Endodermal cell (in vitro differentiated cells): ENCODE measurements at regions not wholly inside any gene's neighbourhood (a gene's known extent, or its start where the extent isn't known, plus 50 kb on each side); places are given as distances from the start of the nearest gene placed in this dataset.
A peak's percentile ranks its signal among the peaks of the same experiment; 100 is the strongest.

Source experiments
- DNase-seq: peaks from one replicate; pipeline ENCODE4 v3.0.0-alpha.2; 2017
- H3K27ac ChIP-seq: 2 replicates; pipeline ENCODE4 v1.5.1; 2013; ENCODE audit warnings: mild to moderate bottlenecking, low read depth, low read length, moderate library complexity
- H3K27me3 ChIP-seq: 2 replicates; pipeline ENCODE4 v1.6.1; 2013; ENCODE audit warnings: mild to moderate bottlenecking, low read length, moderate library complexity; ENCODE audit not compliant: insufficient read depth, control insufficient read depth, poor library complexity, severe bottlenecking
- H3K36me3 ChIP-seq: 2 replicates; pipeline ENCODE4 v1.7.0; 2013; ENCODE audit warnings: mild to moderate bottlenecking, low read length, moderate library complexity; ENCODE audit not compliant: control insufficient read depth, insufficient read depth
- H3K4me1 ChIP-seq: one replicate; pipeline ENCODE4 v1.7.0; 2013; ENCODE audit warnings: low read length; ENCODE audit not compliant: control insufficient read depth, insufficient read depth
- H3K4me3 ChIP-seq: 2 replicates; pipeline ENCODE4 v1.5.1; 2013; ENCODE audit warnings: mild to moderate bottlenecking, low read length, moderate library complexity
- H3K9ac ChIP-seq: 2 replicates; pipeline ENCODE4 v1.6.1; 2013; ENCODE audit warnings: mild to moderate bottlenecking, low read length, moderate library complexity; ENCODE audit not compliant: poor library complexity, severe bottlenecking; ENCODE audit errors: extremely low read depth
- H3K9me3 ChIP-seq: 2 replicates; pipeline ENCODE4 v1.6.1; 2013; ENCODE audit warnings: mild to moderate bottlenecking, low read length, moderate library complexity; ENCODE audit not compliant: control insufficient read depth
- H3K27ac Mint-ChIP-seq: 2 replicates; pipeline ENCODE4 v1.8.0; 2020; ENCODE audit warnings: mixed read lengths
- H3K27me3 Mint-ChIP-seq: 2 replicates; pipeline ENCODE4 v1.8.0; 2021; ENCODE audit warnings: mild to moderate bottlenecking, mixed read lengths; ENCODE audit not compliant: insufficient read depth
- H3K36me3 Mint-ChIP-seq: 2 replicates; pipeline ENCODE4 v1.8.0; 2020; ENCODE audit warnings: low read depth, mixed read lengths
- H3K4me1 Mint-ChIP-seq: 2 replicates; pipeline ENCODE4 v1.8.0; 2020; ENCODE audit warnings: mixed read lengths
- H3K4me3 Mint-ChIP-seq: 2 replicates; pipeline ENCODE4 v1.8.0; 2020; ENCODE audit warnings: mild to moderate bottlenecking, moderate library complexity, mixed read lengths
- H3K9me3 Mint-ChIP-seq: 2 replicates; pipeline ENCODE4 v1.8.0; 2020; ENCODE audit warnings: mild to moderate bottlenecking, mixed read lengths
- CTCF ChIP-seq: fragments of 200-600 bp; sonication (generic); conservative IDR thresholded peaks from 2 replicates; pipeline ENCODE4 v1.5.0; 2021; ENCODE audit warnings: antibody characterized with exemption, mild to moderate bottlenecking
- WGBS, 2 experiments: methylation state at CpG; one replicate each; pipeline versions ENCODE4 v1.1.5 to v1.1.7; 2013; ENCODE audit warnings: missing lambda C conversion rate in 2 of 2, mixed read lengths in 1 of 2; ENCODE audit not compliant: insufficient coverage in 1 of 2, insufficient read length in 1 of 2; 5-methylcytosine and 5-hydroxymethylcytosine counted together

DNA sequence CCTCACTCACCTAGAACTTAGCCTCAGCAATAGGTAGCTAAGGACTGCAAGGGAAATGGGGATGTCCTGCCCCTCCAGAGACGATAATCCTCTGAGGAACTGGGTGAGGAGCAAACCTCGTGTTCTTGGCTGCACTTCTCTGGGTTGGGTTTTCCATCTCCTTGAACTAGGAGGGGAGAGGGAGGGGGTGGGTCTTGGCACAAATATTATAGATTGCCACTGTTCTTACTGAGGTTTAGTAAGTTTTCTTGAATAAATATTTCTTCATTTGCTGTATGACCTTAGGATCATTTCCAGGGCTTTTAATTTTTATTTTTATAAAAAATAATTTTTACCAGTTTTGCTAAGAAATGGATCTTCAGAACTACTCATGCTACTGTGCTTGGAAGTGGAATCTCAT, 406.7 kb upstream of the FZD8 start:
- no peak for DNase-seq
- 81 to 100% methylated on average over 2 of the region's 2 CpGs for WGBS, 2 experiments
- Histone ChIP-seq H3K9ac (no peak overlapping the region), H3K27ac (no peak overlapping the region), H3K36me3 (no peaks in the 10 kb centered on the region), H3K4me3 (no peak overlapping the region), H3K4me1 (peaks cover 4% of the 10 kb centered on the region), H3K9me3 (no peaks in the 10 kb centered on the region), H3K27me3 (no peaks in the 10 kb centered on the region)
- Mint-ChIP-seq H3K27ac (no peak overlapping the region), H3K4me1 (peaks cover 6% of the 10 kb centered on the region), H3K36me3 (no peaks in the 10 kb centered on the region), H3K9me3 (peaks cover 1% of the 10 kb centered on the region), H3K4me3 (no peak overlapping the region), H3K27me3 (peaks cover 22% of the 10 kb centered on the region)
- TF ChIP-seq CTCF = no peak

GRCh38 chr10:36048236-36048635, 406.1 kb upstream of the FZD8 start:
- Mint-ChIP-seq H3K36me3 (no peaks in the 10 kb centered on the region), H3K4me3 (no peak overlapping the region), H3K4me1 (peaks cover 1% of the 10 kb centered on the region), H3K27me3 (peaks cover 26% of the 10 kb centered on the region), H3K27ac (no peak overlapping the region), H3K9me3 (peaks cover 1% of the 10 kb centered on the region)
- H3K4me3 ChIP-seq = no peak overlapping the region
- no peaks in the 10 kb centered on the region for H3K36me3 ChIP-seq
- TF ChIP-seq CTCF = no peak
- peaks cover 2% of the 10 kb centered on the region for H3K4me1 ChIP-seq
- no peaks in the 10 kb centered on the region for H3K27me3 ChIP-seq
- no peak for DNase-seq
- no peaks in the 10 kb centered on the region for H3K9me3 ChIP-seq
- H3K27ac ChIP-seq = no peak overlapping the region
- no peak overlapping the region for H3K9ac ChIP-seq

DNA sequence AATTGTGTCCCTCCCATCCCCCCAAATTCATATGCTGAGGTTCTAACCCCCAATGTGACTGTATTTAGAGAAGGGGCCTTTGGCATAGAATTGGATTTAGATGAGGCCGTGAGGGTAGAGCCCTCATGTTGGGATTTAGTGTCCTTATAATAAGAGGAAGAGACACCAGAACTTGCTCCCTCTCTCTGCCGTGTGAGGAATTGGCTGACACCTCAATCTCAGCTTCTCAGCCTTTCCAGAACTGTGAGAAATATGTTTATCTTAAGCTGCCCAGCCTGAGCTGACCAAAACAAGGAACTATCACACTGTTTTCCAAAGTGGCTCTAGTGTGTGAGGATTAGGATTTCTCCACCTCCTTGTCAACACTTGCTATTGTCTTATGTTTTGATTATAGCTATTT, 400.0 kb upstream of the FZD8 start:
- Histone ChIP-seq H3K27ac (no peak overlapping the region), H3K9ac (no peak overlapping the region), H3K27me3 (no peaks in the 10 kb centered on the region), H3K4me1 (peaks cover 8% of the 10 kb centered on the region), H3K9me3 (no peaks in the 10 kb centered on the region), H3K4me3 (no peak overlapping the region), H3K36me3 (no peaks in the 10 kb centered on the region)
- Mint-ChIP-seq H3K36me3 (no peaks in the 10 kb centered on the region), H3K4me1 (peaks cover 26% of the 10 kb centered on the region), H3K27me3 (peaks cover 41% of the 10 kb centered on the region), H3K9me3 (peaks cover 2% of the 10 kb centered on the region), H3K4me3 (no peak overlapping the region), H3K27ac (no peak overlapping the region)
- 71 to 80% methylated on average over 1 to 2 of the region's 2 CpGs for WGBS, 2 experiments
- peak; percentile 67 for DNase-seq
- TF ChIP-seq CTCF = peak; percentile 64
